Sigmoid colon (tissue), 6 donors: ENCODE measurements at regions not wholly inside any gene's neighbourhood (a gene's known extent, or its start where the extent isn't known, plus 50 kb on each side); places are given as distances from the start of the nearest gene placed in this dataset.

ENCODE experiments used
- DNase-seq: peaks from one replicate; pipeline ENCODE4 v3.0.0-alpha.2; 2019
- H3K27ac ChIP-seq, 4 donors: fragments of 200-600 bp; sonication (generic); one replicate each; pipeline ENCODE4 v1.5.1; 2016 to 2019; ENCODE audit warnings: mild to moderate bottlenecking in 1 of 4
- H3K27me3 ChIP-seq, 3 donors: fragments of 200-600 bp; sonication (generic); one replicate each; pipeline ENCODE4 v1.5.1; 2019; ENCODE audit warnings: mild to moderate bottlenecking in 1 of 3
- H3K36me3 ChIP-seq, 4 donors: fragments of 200-600 bp; sonication (generic); one replicate each; pipeline ENCODE4 v1.5.1; 2016 to 2019
- H3K4me1 ChIP-seq, 4 donors: fragments of 200-600 bp; sonication (generic); one replicate each; pipeline ENCODE4 v1.5.1; 2017 to 2019
- H3K4me3 ChIP-seq, 4 donors: fragments of 200-600 bp; sonication (generic); one replicate each; pipeline ENCODE4 v1.5.1; 2017 to 2019; ENCODE audit warnings: mild to moderate bottlenecking in 2 of 4, moderate library complexity in 1 of 4
- H3K9me3 ChIP-seq, 4 donors: fragments of 200-600 bp in 3 of 4; sonication (generic) in 3 of 4; one replicate each; pipeline versions ENCODE4 v1.5.1 to v1.6.1; 2013 to 2019
- CTCF ChIP-seq, 4 experiments: fragments of 450-650 bp in 3 of 4; fragments of 200-600 bp in 1 of 4; IDR thresholded peaks; one replicate each; pipeline ENCODE4 v1.5.1; 2016 to 2019; ENCODE audit warnings: antibody characterized with exemption in 4 of 4, mild to moderate bottlenecking in 3 of 4, moderate library complexity in 2 of 4
- EP300 ChIP-seq, 4 donors: sonication (generic); formaldehyde crosslinking; IDR thresholded peaks; one replicate each; pipeline ENCODE4 v1.6.1; 2017; ENCODE audit warnings: antibody characterized with exemption in 4 of 4
- POLR2A ChIP-seq, 2 donors: fragments of 450-650 bp; IDR thresholded peaks; one replicate each; pipeline ENCODE4 v1.6.1; 2016; ENCODE audit warnings: antibody characterized with exemption in 2 of 2, mild to moderate bottlenecking in 2 of 2, moderate library complexity in 2 of 2
- POLR2AphosphoS5 ChIP-seq, 4 donors: sonication (generic); formaldehyde crosslinking; IDR thresholded peaks; one replicate each; pipeline ENCODE4 v1.6.1; 2017; ENCODE audit warnings: antibody characterized with exemption in 4 of 4
- whole genome bisulfite sequencing, 2 donors: extraction: QIAGEN DNeasy Blood & Tissue Kit; methylation state at CpG; one replicate each; pipeline ENCODE4 v1.1.7; 2013; 5-methylcytosine and 5-hydroxymethylcytosine counted together
- intact Hi-C: fragments of 100-400 bp; cut with DNase I; formaldehyde crosslinking; loops from one replicate; pipeline ENCODE4 v1.15.1; 2023
- donor health status: healthy with polysubstance abuse.
- donor health status: healthy.

GRCh38 chr1:67979532-67979931 is 70.9 kb downstream of the DIRAS3 start:
- no peaks in the 10 kb centered on the region for H3K4me1 ChIP-seq
- no peak overlapping the region for H3K4me3 ChIP-seq
- H3K27me3 ChIP-seq, result no peaks in the 10 kb centered on the region
- no peak overlapping the region for H3K27ac ChIP-seq
- H3K36me3 ChIP-seq, result no peaks in the 10 kb centered on the region
- WGBS, 2 donors, result 91 to 94% methylated on average over 2 of the region's 2 CpGs
- TF ChIP-seq POLR2A (IDR thresholded peaks at IDR 0.05) (no peak), CTCF (IDR thresholded peaks at IDR 0.05) (no peak), POLR2AphosphoS5 (IDR thresholded peaks at IDR 0.05) (no peak)
- intact Hi-C loops, result no loop called here
- DNase-seq, result no peak
- H3K9me3 ChIP-seq, result no peaks in the 10 kb centered on the region

GRCh38 chr1:67978890-67979516 is 71.4 kb downstream of the DIRAS3 start:
- Histone ChIP-seq H3K4me3 (no peak overlapping the region), H3K27me3 (no peaks in the 10 kb centered on the region), H3K27ac (no peak overlapping the region), H3K4me1 (no peaks in the 10 kb centered on the region), H3K36me3 (no peaks in the 10 kb centered on the region), H3K9me3 (no peaks in the 10 kb centered on the region)
- TF ChIP-seq POLR2A (IDR thresholded peaks at IDR 0.05) (no peak), POLR2AphosphoS5 (IDR thresholded peaks at IDR 0.05) (no peak), EP300 (IDR thresholded peaks at IDR 0.05) (no peak), CTCF (IDR thresholded peaks at IDR 0.05) (no peak)
- no peak for DNase-seq
- WGBS, 2 donors, result 71 to 82% methylated on average over 5 of the region's 5 CpGs
- intact Hi-C loops, result no loop called here

- TF ChIP-seq POLR2A (IDR thresholded peaks at IDR 0.05), result no peak
- TF ChIP-seq POLR2AphosphoS5 (IDR thresholded peaks at IDR 0.05), result no peak
- no peak for TF ChIP-seq CTCF (IDR thresholded peaks at IDR 0.05)
- no peak for TF ChIP-seq EP300 (IDR thresholded peaks at IDR 0.05)
These were observed 72.7 kb downstream of the DIRAS3 start for GRCh38 chr1:67977756-67978155.

GRCh38 chr1:67973051-67973450 is 77.4 kb downstream of the DIRAS3 start:
- no peak overlapping the region for H3K4me3 ChIP-seq
- H3K4me1 ChIP-seq, result no peaks in the 10 kb centered on the region
- no peak overlapping the region for H3K27ac ChIP-seq
- TF ChIP-seq CTCF (IDR thresholded peaks at IDR 0.05) (no peak), POLR2AphosphoS5 (IDR thresholded peaks at IDR 0.05) (no peak), POLR2A (IDR thresholded peaks at IDR 0.05) (no peak), EP300 (IDR thresholded peaks at IDR 0.05) (no peak)
- no peak for DNase-seq
- intact Hi-C loops, result no loop called here
- H3K9me3 ChIP-seq, result no peaks in the 10 kb centered on the region
- H3K36me3 ChIP-seq, result no peaks in the 10 kb centered on the region
- H3K27me3 ChIP-seq, result no peaks in the 10 kb centered on the region

More at GRCh38 chr1:67977756-67978155, 72.7 kb downstream of the DIRAS3 start:
- Histone ChIP-seq H3K27me3 (no peaks in the 10 kb centered on the region), H3K36me3 (no peaks in the 10 kb centered on the region), H3K9me3 (no peaks in the 10 kb centered on the region), H3K27ac (no peak overlapping the region), H3K4me1 (no peaks in the 10 kb centered on the region), H3K4me3 (no peak overlapping the region)
- 67 to 75% methylated on average over 3 of the region's 3 CpGs for WGBS, 2 donors
- no peak for DNase-seq
- intact Hi-C loops, result no loop called here

GRCh38 chr1:67970088-67970487 is 80.3 kb downstream of the DIRAS3 start:
- Histone ChIP-seq H3K27ac (no peak overlapping the region), H3K4me1 (no peaks in the 10 kb centered on the region), H3K36me3 (no peaks in the 10 kb centered on the region), H3K27me3 (no peaks in the 10 kb centered on the region), H3K9me3 (no peaks in the 10 kb centered on the region), H3K4me3 (no peak overlapping the region)
- TF ChIP-seq CTCF (IDR thresholded peaks at IDR 0.05) (no peak), POLR2A (IDR thresholded peaks at IDR 0.05) (no peak), POLR2AphosphoS5 (IDR thresholded peaks at IDR 0.05) (no peak), EP300 (IDR thresholded peaks at IDR 0.05) (no peak)
- DNase-seq, result no peak
- 79 to 83% methylated on average over 2 of the region's 2 CpGs for WGBS, 2 donors
- intact Hi-C loops, result no loop called here
